Neuronal stem cell (in vitro differentiated cells): ENCODE measurements at regions not wholly inside any gene's neighbourhood (a gene's known extent, or its start where the extent isn't known, plus 50 kb on each side); places are given as distances from the start of the nearest gene placed in this dataset.

ENCODE experiments used
- DNase-seq: peaks from one replicate; pipeline ENCODE4 v3.0.0-alpha.2; 2013; ENCODE audit warnings: low spot score
- H2AFZ ChIP-seq: one replicate; pipeline ENCODE4 v1.6.1; 2013; ENCODE audit warnings: mild to moderate bottlenecking, low read length, inconsistent platforms
- H2AK5ac ChIP-seq: 2 replicates; pipeline ENCODE4 v1.6.1; 2013; ENCODE audit warnings: low read depth, mild to moderate bottlenecking, inconsistent platforms, low read length, moderate library complexity, mixed read lengths
- H2BK120ac ChIP-seq: 2 replicates; pipeline ENCODE4 v1.6.1; 2013; ENCODE audit warnings: low read depth, mild to moderate bottlenecking, inconsistent platforms, low read length, moderate library complexity, mixed read lengths
- H2BK12ac ChIP-seq: one replicate; pipeline ENCODE4 v1.6.1; 2013; ENCODE audit warnings: low read length, inconsistent platforms
- H2BK15ac ChIP-seq: 2 replicates; pipeline ENCODE4 v1.6.1; 2013; ENCODE audit warnings: mild to moderate bottlenecking, low read length, inconsistent platforms, mixed read lengths
- H2BK5ac ChIP-seq: one replicate; pipeline ENCODE4 v1.6.1; 2013; ENCODE audit warnings: inconsistent platforms, mild to moderate bottlenecking, low read length, moderate library complexity
- H3K14ac ChIP-seq: one replicate; pipeline ENCODE4 v1.6.1; 2013; ENCODE audit warnings: low read length, inconsistent platforms
- H3K18ac ChIP-seq: 2 replicates; pipeline ENCODE4 v1.6.1; 2013; ENCODE audit warnings: low read length, inconsistent platforms
- H3K23ac ChIP-seq: 2 replicates; pipeline ENCODE4 v1.6.1; 2013; ENCODE audit warnings: low read depth, mild to moderate bottlenecking, mixed read lengths, low read length, inconsistent platforms; ENCODE audit not compliant: poor library complexity
- H3K27ac ChIP-seq: replicated peaks from 3 replicates; pipeline ENCODE4 v1.5.1; 2013; ENCODE audit warnings: low read length, inconsistent platforms
- H3K27me3 ChIP-seq, 3 experiments: 2 replicates each; pipeline ENCODE4 v1.6.1; 2013; ENCODE audit warnings: low read length in 3 of 3, mild to moderate bottlenecking in 2 of 3, inconsistent platforms in 1 of 3, low read depth in 1 of 3, mixed read lengths in 1 of 3, moderate library complexity in 1 of 3; ENCODE audit not compliant: control insufficient read depth in 3 of 3, insufficient read depth in 3 of 3
- H3K36me3 ChIP-seq, 2 donors: replicated peaks in 1 of 2; 2 replicates each; pipeline ENCODE4 v1.6.1; 2013; ENCODE audit warnings: low read length in 2 of 2; ENCODE audit not compliant: control insufficient read depth in 2 of 2, insufficient read depth in 2 of 2
- H3K4ac ChIP-seq: 2 replicates; pipeline ENCODE4 v1.6.1; 2013; ENCODE audit warnings: inconsistent platforms, mild to moderate bottlenecking, low read length, moderate library complexity
- H3K4me1 ChIP-seq, 2 donors: 1 replicate in 1 of 2; 2 replicates in 1 of 2; pipeline ENCODE4 v1.6.1; 2013; ENCODE audit warnings: low read length in 2 of 2, low read depth in 1 of 2; ENCODE audit not compliant: control insufficient read depth in 2 of 2, insufficient read depth in 1 of 2
- H3K4me2 ChIP-seq: one replicate; pipeline ENCODE4 v1.6.1; 2013; ENCODE audit warnings: mild to moderate bottlenecking, low read length, inconsistent platforms; ENCODE audit not compliant: insufficient read depth, poor library complexity, severe bottlenecking
- H3K4me3 ChIP-seq, 2 donors: 2 replicates each; pipeline ENCODE4 v1.5.1; 2013; ENCODE audit warnings: low read length in 2 of 2, mild to moderate bottlenecking in 2 of 2, inconsistent platforms in 1 of 2, moderate library complexity in 1 of 2
- H3K79me1 ChIP-seq: one replicate; pipeline ENCODE4 v1.6.1; 2013; ENCODE audit warnings: low read depth, mild to moderate bottlenecking, inconsistent platforms, low read length, moderate library complexity
- H3K9ac ChIP-seq: one replicate; pipeline ENCODE4 v1.6.1; 2013; ENCODE audit warnings: mild to moderate bottlenecking, low read depth, low read length, inconsistent platforms; ENCODE audit not compliant: poor library complexity
- H3K9me3 ChIP-seq, 2 donors: replicated peaks in 1 of 2; 2 replicates each; pipeline versions ENCODE3 to v1.6.1; 2013; ENCODE audit warnings: low read length in 2 of 2, mild to moderate bottlenecking in 2 of 2, inconsistent platforms in 1 of 2, low read depth in 1 of 2, mixed read lengths in 1 of 2, moderate library complexity in 1 of 2; ENCODE audit not compliant: control insufficient read depth in 2 of 2, insufficient read depth in 1 of 2
- H4K8ac ChIP-seq: one replicate; pipeline ENCODE4 v1.6.1; 2013; ENCODE audit warnings: low read depth, mild to moderate bottlenecking, inconsistent platforms, low read length, moderate library complexity
- H4K91ac ChIP-seq: one replicate; pipeline ENCODE4 v1.6.1; 2013; ENCODE audit warnings: low read length, low read depth, mild to moderate bottlenecking, inconsistent platforms; ENCODE audit not compliant: poor library complexity
- WGBS, 2 donors: extraction: QIAGEN DNeasy Blood & Tissue Kit; methylation state at CpG; one replicate each; pipeline ENCODE4 v1.1.7; 2013; ENCODE audit warnings: missing lambda C conversion rate in 2 of 2, mixed read lengths in 1 of 2; ENCODE audit not compliant: insufficient read length in 2 of 2, insufficient replicate concordance in 1 of 2; ENCODE audit errors: extremely low coverage in 2 of 2; 5-methylcytosine and 5-hydroxymethylcytosine counted together

DNA sequence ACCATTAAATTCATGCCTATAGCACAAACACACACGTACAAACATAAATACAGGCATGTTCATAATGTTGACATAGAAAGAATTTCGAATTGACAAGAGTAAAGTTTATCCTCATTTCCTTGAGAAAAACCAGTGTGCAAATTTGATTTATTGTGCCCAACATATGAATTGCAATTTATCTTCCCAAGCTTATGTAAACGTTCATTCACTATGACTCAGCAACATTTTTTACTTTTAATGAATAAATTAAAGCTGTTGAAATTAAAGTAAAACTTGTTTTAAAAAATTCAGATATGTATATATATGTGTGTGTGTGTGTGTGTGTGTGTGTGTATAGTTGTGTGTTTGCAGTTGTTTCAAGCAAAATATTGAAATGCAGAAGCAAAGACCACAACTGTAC is 1067.9 kb downstream of the BRINP3 start:
- no peak overlapping the region for H4K91ac ChIP-seq
- H2BK120ac ChIP-seq: no peak overlapping the region
- no CpG with 5 or more reads among the region's 3 CpGs for WGBS, 2 donors
- no peaks in the 10 kb centered on the region for H3K9me3 ChIP-seq
- no peak overlapping the region for H2BK15ac ChIP-seq
- H3K4me1 ChIP-seq: no peaks in the 10 kb centered on the region
- no peaks in the 10 kb centered on the region for H3K27me3 ChIP-seq
- no peak overlapping the region for H2AK5ac ChIP-seq
- H2AFZ ChIP-seq: no peak overlapping the region
- H3K23ac ChIP-seq: no peak overlapping the region
- no peak overlapping the region for H4K8ac ChIP-seq
- H2BK5ac ChIP-seq: no peak overlapping the region
- H2BK12ac ChIP-seq: no peak overlapping the region
- H3K9ac ChIP-seq: no peak overlapping the region
- no peak for DNase-seq
- no peak overlapping the region for H3K4me2 ChIP-seq
- H3K4me3 ChIP-seq: no peak overlapping the region
- H3K18ac ChIP-seq: no peak overlapping the region
- no peak overlapping the region for H3K14ac ChIP-seq
- H3K36me3 ChIP-seq: no peaks in the 10 kb centered on the region
- H3K4ac ChIP-seq: no peak overlapping the region
- no peak overlapping the region for H3K27ac ChIP-seq
- H3K79me1 ChIP-seq: no peaks in the 10 kb centered on the region

DNA sequence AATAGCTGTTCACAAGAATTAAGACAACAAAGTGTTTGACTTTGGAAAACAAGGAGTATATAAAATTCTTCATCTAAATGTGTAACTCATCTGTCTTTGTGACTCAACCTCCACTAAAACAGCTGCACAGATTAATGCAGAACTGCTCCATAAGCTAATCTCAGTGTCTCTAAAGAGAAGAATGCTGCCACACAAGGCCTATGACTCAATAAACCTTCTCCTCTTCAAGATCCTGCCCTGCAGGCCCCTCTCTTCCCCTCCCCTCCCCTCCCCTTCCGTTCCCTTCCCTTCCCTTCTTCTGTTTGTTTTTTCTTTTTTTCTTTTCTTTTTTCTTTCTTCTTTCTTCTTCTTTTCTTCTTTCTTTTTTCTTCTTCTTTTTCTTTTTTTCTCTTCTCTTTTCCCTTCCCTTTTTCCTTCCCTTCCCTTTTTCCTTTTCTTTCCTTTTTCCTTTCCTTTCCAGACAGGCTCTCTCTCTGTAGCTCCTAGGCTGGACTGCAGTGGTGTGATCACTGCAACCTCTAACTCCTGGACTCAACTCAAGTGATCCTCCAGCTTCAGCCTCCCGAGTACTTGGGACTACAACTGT is 1052.8 kb downstream of the BRINP3 start:
- Histone ChIP-seq H2BK5ac (no peak overlapping the region), H3K27me3 (no peaks in the 10 kb centered on the region), H2AK5ac (no peak overlapping the region), H2BK15ac (no peak overlapping the region), H3K14ac (no peak overlapping the region), H3K4ac (no peak overlapping the region), H3K23ac (no peak overlapping the region), H4K91ac (no peak overlapping the region), H2BK12ac (no peak overlapping the region), H4K8ac (no peak overlapping the region), H2BK120ac (no peak overlapping the region), H2AFZ (no peak overlapping the region), H3K36me3 (no peaks in the 10 kb centered on the region), H3K9ac (no peak overlapping the region), H3K18ac (no peak overlapping the region), H3K9me3 (no peaks in the 10 kb centered on the region), H3K4me1 (no peaks in the 10 kb centered on the region), H3K27ac (no peak overlapping the region), H3K4me3 (no peak overlapping the region), H3K79me1 (no peaks in the 10 kb centered on the region), H3K4me2 (no peak overlapping the region)
- no peak for DNase-seq
- WGBS, 2 donors: no CpG with 5 or more reads among the region's 2 CpGs

DNA sequence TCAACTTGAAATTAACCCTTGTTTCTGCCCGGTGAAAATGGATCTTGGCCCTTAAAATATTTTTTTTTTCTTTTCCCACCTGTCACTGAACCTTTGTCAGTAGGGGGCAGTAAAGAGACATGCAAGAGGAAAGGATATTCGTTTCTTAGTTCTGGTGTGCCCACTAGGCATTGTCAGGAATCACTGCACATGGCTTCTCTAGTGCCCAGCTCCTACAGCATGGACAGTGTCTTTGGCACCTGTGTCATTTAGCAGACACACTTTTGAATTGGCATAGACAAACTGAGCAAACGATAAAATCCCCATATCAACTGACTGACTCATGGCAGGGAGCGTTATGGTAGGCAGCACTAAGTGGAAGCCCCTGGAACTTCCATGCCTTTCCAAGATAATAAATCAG is 1048.1 kb downstream of the BRINP3 start:
- WGBS, 2 donors: no CpG with 5 or more reads among the region's 4 CpGs
- Histone ChIP-seq H3K14ac (no peak overlapping the region), H4K91ac (no peak overlapping the region), H3K27me3 (no peaks in the 10 kb centered on the region), H2AFZ (no peak overlapping the region), H2AK5ac (no peak overlapping the region), H3K4me1 (no peaks in the 10 kb centered on the region), H3K23ac (no peak overlapping the region), H3K4me2 (no peak overlapping the region), H2BK5ac (no peak overlapping the region), H2BK120ac (no peak overlapping the region), H3K18ac (no peak overlapping the region), H3K4ac (no peak overlapping the region), H2BK15ac (no peak overlapping the region), H3K79me1 (no peaks in the 10 kb centered on the region), H3K9ac (no peak overlapping the region), H3K36me3 (no peaks in the 10 kb centered on the region), H3K27ac (no peak overlapping the region), H4K8ac (no peak overlapping the region), H2BK12ac (no peak overlapping the region), H3K9me3 (no peaks in the 10 kb centered on the region), H3K4me3 (no peak overlapping the region)
- DNase-seq: peak; percentile 15

DNA sequence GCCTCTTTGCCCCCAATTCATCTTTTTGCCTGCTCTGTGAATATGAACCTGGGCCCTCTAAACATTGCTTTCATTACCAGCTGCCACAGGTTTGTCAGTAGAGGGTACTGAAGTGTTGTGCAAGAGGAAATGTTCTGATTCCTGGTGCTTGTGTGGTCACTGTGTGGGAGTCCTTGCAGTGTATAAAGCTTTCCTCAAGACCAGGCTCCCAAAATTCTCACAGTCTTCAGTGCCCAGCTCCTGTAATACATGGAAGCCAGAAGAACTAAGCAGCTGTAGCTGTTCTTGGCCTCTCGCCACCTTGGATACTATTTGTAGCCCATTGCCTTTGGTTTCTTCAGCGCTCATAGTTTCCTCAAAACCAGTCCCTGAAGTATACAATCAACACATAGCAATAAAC is 1046.2 kb downstream of the BRINP3 start:
- Histone ChIP-seq H3K14ac (no peak overlapping the region), H4K8ac (no peak overlapping the region), H2BK12ac (no peak overlapping the region), H3K9me3 (no peaks in the 10 kb centered on the region), H2AK5ac (no peak overlapping the region), H3K9ac (no peak overlapping the region), H3K27me3 (no peaks in the 10 kb centered on the region), H4K91ac (no peak overlapping the region), H3K27ac (no peak overlapping the region), H2BK15ac (no peak overlapping the region), H2BK5ac (no peak overlapping the region), H3K23ac (no peak overlapping the region), H3K79me1 (no peaks in the 10 kb centered on the region), H3K4me2 (no peak overlapping the region), H3K4me1 (no peaks in the 10 kb centered on the region), H2BK120ac (no peak overlapping the region), H3K36me3 (no peaks in the 10 kb centered on the region), H3K18ac (no peak overlapping the region), H2AFZ (peak overlapping the region; percentile 42), H3K4ac (no peak overlapping the region), H3K4me3 (no peak overlapping the region)
- DNase-seq: no peak
- no CpG with 5 or more reads among the region's 2 CpGs for WGBS, 2 donors
